Endodermal cell (in vitro differentiated cells): ENCODE measurements at regions not wholly inside any gene's neighbourhood (a gene's known extent, or its start where the extent isn't known, plus 50 kb on each side); places are given as distances from the start of the nearest gene placed in this dataset.

Experiments used
- DNase-seq: peaks from one replicate; pipeline ENCODE4 v3.0.0-alpha.2; 2017
- H3K27ac ChIP-seq: 2 replicates; pipeline ENCODE4 v1.5.1; 2013; ENCODE audit warnings: mild to moderate bottlenecking, low read depth, low read length, moderate library complexity
- H3K27me3 ChIP-seq: 2 replicates; pipeline ENCODE4 v1.6.1; 2013; ENCODE audit warnings: mild to moderate bottlenecking, low read length, moderate library complexity; ENCODE audit not compliant: insufficient read depth, control insufficient read depth, poor library complexity, severe bottlenecking
- H3K36me3 ChIP-seq: 2 replicates; pipeline ENCODE4 v1.7.0; 2013; ENCODE audit warnings: mild to moderate bottlenecking, low read length, moderate library complexity; ENCODE audit not compliant: control insufficient read depth, insufficient read depth
- H3K4me1 ChIP-seq: one replicate; pipeline ENCODE4 v1.7.0; 2013; ENCODE audit warnings: low read length; ENCODE audit not compliant: control insufficient read depth, insufficient read depth
- H3K4me3 ChIP-seq: 2 replicates; pipeline ENCODE4 v1.5.1; 2013; ENCODE audit warnings: mild to moderate bottlenecking, low read length, moderate library complexity
- H3K9ac ChIP-seq: 2 replicates; pipeline ENCODE4 v1.6.1; 2013; ENCODE audit warnings: mild to moderate bottlenecking, low read length, moderate library complexity; ENCODE audit not compliant: poor library complexity, severe bottlenecking; ENCODE audit errors: extremely low read depth
- H3K9me3 ChIP-seq: 2 replicates; pipeline ENCODE4 v1.6.1; 2013; ENCODE audit warnings: mild to moderate bottlenecking, low read length, moderate library complexity; ENCODE audit not compliant: control insufficient read depth
- H3K27ac Mint-ChIP-seq: 2 replicates; pipeline ENCODE4 v1.8.0; 2020; ENCODE audit warnings: mixed read lengths
- H3K27me3 Mint-ChIP-seq: 2 replicates; pipeline ENCODE4 v1.8.0; 2021; ENCODE audit warnings: mild to moderate bottlenecking, mixed read lengths; ENCODE audit not compliant: insufficient read depth
- H3K36me3 Mint-ChIP-seq: 2 replicates; pipeline ENCODE4 v1.8.0; 2020; ENCODE audit warnings: low read depth, mixed read lengths
- H3K4me1 Mint-ChIP-seq: 2 replicates; pipeline ENCODE4 v1.8.0; 2020; ENCODE audit warnings: mixed read lengths
- H3K4me3 Mint-ChIP-seq: 2 replicates; pipeline ENCODE4 v1.8.0; 2020; ENCODE audit warnings: mild to moderate bottlenecking, moderate library complexity, mixed read lengths
- H3K9me3 Mint-ChIP-seq: 2 replicates; pipeline ENCODE4 v1.8.0; 2020; ENCODE audit warnings: mild to moderate bottlenecking, mixed read lengths
- CTCF ChIP-seq: fragments of 200-600 bp; sonication (generic); conservative IDR thresholded peaks from 2 replicates; pipeline ENCODE4 v1.5.0; 2021; ENCODE audit warnings: antibody characterized with exemption, mild to moderate bottlenecking
- WGBS, 2 experiments: methylation state at CpG; one replicate each; pipeline versions ENCODE4 v1.1.5 to v1.1.7; 2013; ENCODE audit warnings: missing lambda C conversion rate in 2 of 2, mixed read lengths in 1 of 2; ENCODE audit not compliant: insufficient coverage in 1 of 2, insufficient read length in 1 of 2; 5-methylcytosine and 5-hydroxymethylcytosine counted together

GRCh38 chr7:12786494-12786893, 99.1 kb downstream of the ARL4A start:
- no peaks in the 10 kb centered on the region for H3K27me3 Mint-ChIP-seq
- H3K36me3 Mint-ChIP-seq, result no peaks in the 10 kb centered on the region
- WGBS, 2 experiments, result 90 to 91% methylated on average over 3 to 4 of the region's 4 CpGs
- no peak overlapping the region for H3K4me3 Mint-ChIP-seq
- no peak overlapping the region for H3K27ac Mint-ChIP-seq
- no peak for DNase-seq
- Histone ChIP-seq H3K4me1 (no peaks in the 10 kb centered on the region), H3K4me3 (no peak overlapping the region), H3K27me3 (no peaks in the 10 kb centered on the region), H3K27ac (no peak overlapping the region), H3K9ac (no peak overlapping the region), H3K9me3 (no peaks in the 10 kb centered on the region), H3K36me3 (no peaks in the 10 kb centered on the region)
- no peaks in the 10 kb centered on the region for H3K4me1 Mint-ChIP-seq
- TF ChIP-seq CTCF, result no peak
- no peaks in the 10 kb centered on the region for H3K9me3 Mint-ChIP-seq

DNA sequence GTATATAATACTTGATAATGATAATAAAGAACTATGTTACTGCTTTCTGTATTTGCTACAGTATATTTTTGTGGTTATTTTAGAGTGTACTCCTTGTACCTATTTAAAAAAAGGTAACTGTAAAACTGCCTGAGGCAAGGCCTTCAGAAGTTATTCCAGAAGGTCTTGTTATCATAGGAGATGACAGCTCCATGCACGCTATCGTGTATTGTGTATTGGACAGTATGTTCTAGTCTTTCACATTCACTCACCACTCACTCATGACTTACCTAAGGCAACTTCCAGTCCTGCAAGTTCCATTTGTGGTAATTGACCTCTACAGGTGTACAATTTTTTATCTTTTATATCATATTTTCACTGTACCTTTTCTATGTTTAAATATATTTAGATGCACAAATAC, 100.7 kb downstream of the ARL4A start:
- H3K9ac ChIP-seq, result no peak overlapping the region

DNA sequence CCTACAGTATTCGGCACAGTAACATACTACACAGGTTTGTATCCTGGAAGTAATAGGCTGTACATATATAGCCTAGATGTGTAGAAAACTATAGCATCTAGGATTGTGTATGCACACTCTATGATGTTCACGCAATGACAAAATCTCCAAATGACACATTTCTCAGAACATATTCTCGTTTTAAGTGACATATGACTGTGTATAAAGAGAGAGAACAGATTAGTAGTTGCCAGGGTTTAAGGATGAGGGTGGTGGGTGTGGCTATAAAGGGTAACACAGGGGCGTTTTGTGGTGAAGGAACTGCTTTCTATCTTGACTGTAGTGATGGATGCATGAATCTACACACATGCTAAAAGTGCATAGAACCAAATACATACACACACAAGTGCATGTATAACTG, 101.2 kb downstream of the ARL4A start:
- TF ChIP-seq CTCF, result no peak
- no peak overlapping the region for H3K27ac Mint-ChIP-seq
- no peak overlapping the region for H3K4me3 Mint-ChIP-seq
- H3K4me3 ChIP-seq, result no peak overlapping the region
- 84 to 100% methylated on average over 1 to 3 of the region's 4 CpGs for WGBS, 2 experiments
- no peak overlapping the region for H3K9ac ChIP-seq
- no peaks in the 10 kb centered on the region for H3K4me1 ChIP-seq
- H3K27ac ChIP-seq, result no peak overlapping the region
- H3K36me3 Mint-ChIP-seq, result no peaks in the 10 kb centered on the region
- no peaks in the 10 kb centered on the region for H3K27me3 Mint-ChIP-seq
- no peaks in the 10 kb centered on the region for H3K9me3 ChIP-seq
- H3K9me3 Mint-ChIP-seq, result no peaks in the 10 kb centered on the region
- no peaks in the 10 kb centered on the region for H3K27me3 ChIP-seq
- no peaks in the 10 kb centered on the region for H3K36me3 ChIP-seq
- H3K4me1 Mint-ChIP-seq, result no peaks in the 10 kb centered on the region
- no peak for DNase-seq

More for the DNA sequence above, 100.7 kb downstream of the ARL4A start:
- WGBS, 2 experiments, result 100% methylated on average over 2 of the region's 2 CpGs; no CpG with 5 or more reads in 1 of the 2 experiments
- Mint-ChIP-seq H3K36me3 (no peaks in the 10 kb centered on the region), H3K27me3 (no peaks in the 10 kb centered on the region), H3K4me1 (no peaks in the 10 kb centered on the region), H3K27ac (no peak overlapping the region), H3K9me3 (no peaks in the 10 kb centered on the region), H3K4me3 (no peak overlapping the region)
- DNase-seq, result no peak
- no peak overlapping the region for H3K27ac ChIP-seq
- no peaks in the 10 kb centered on the region for H3K9me3 ChIP-seq
- TF ChIP-seq CTCF, result no peak
- no peaks in the 10 kb centered on the region for H3K4me1 ChIP-seq
- H3K4me3 ChIP-seq, result no peak overlapping the region
- H3K36me3 ChIP-seq, result no peaks in the 10 kb centered on the region
- H3K27me3 ChIP-seq, result no peaks in the 10 kb centered on the region
